Esophagus squamous epithelium (tissue), 5 donors: ENCODE measurements at regions not wholly inside any gene's neighbourhood (a gene's known extent, or its start where the extent isn't known, plus 50 kb on each side); places are given as distances from the start of the nearest gene placed in this dataset.

Source experiments
- DNase-seq: peaks from one replicate; lab custom pipeline; 2025; lab: John Stamatoyannopoulos, UW
- H3K27ac ChIP-seq, 4 donors: fragments of 200-600 bp; sonication (generic); one replicate each; pipeline ENCODE4 v1.5.1; 2016 to 2019; ENCODE audit warnings: mild to moderate bottlenecking in 1 of 4
- H3K27me3 ChIP-seq, 4 donors: fragments of 200-600 bp; sonication (generic); 1 replicate in 3 of 4; 2 replicates in 1 of 4; pipeline versions ENCODE4 v1.5.1 to v1.6.0; 2017 to 2021; ENCODE audit warnings: antibody characterized with exemption in 1 of 4
- H3K36me3 ChIP-seq, 3 donors: fragments of 200-600 bp; sonication (generic); one replicate each; pipeline ENCODE4 v1.5.1; 2016 to 2019
- H3K4me1 ChIP-seq, 3 donors: fragments of 200-600 bp; sonication (generic); one replicate each; pipeline ENCODE4 v1.5.1; 2017 to 2019
- H3K4me3 ChIP-seq, 4 donors: fragments of 200-600 bp; sonication (generic); 1 replicate in 3 of 4; 2 replicates in 1 of 4; pipeline ENCODE4 v1.5.1; 2016 to 2019; ENCODE audit warnings: mild to moderate bottlenecking in 2 of 4, moderate library complexity in 1 of 4
- H3K9me3 ChIP-seq, 3 donors: fragments of 200-600 bp; sonication (generic); one replicate each; pipeline ENCODE4 v1.5.1; 2016 to 2019
- POLR2A ChIP-seq, 4 donors: fragments of 450-650 bp; IDR thresholded peaks; one replicate each; pipeline ENCODE4 v1.6.1; 2017; ENCODE audit warnings: antibody characterized with exemption in 4 of 4, mild to moderate bottlenecking in 4 of 4, moderate library complexity in 3 of 4
- WGBS, 2 donors: methylation state at CpG; one replicate each; pipeline ENCODE4 v1.1.5; 2018; 5-methylcytosine and 5-hydroxymethylcytosine counted together
- intact Hi-C: fragments of 100-400 bp; cut with DNase I; formaldehyde crosslinking; loops from one replicate; pipeline ENCODE4 v1.15.0; 2022
- TF ChIP-seq, protein P1 (sequence below), 6 experiments: fragments of 450-650 bp in 4 of 6; fragments of 200-600 bp in 2 of 6; sonication (generic) in 2 of 6; IDR thresholded peaks; one replicate each; pipeline ENCODE4 v1.5.1; 2016 to 2019; ENCODE audit warnings: antibody characterized with exemption in 6 of 6, mild to moderate bottlenecking in 4 of 6, moderate library complexity in 4 of 6
- donor health status: DM: yes; HTN: yes; CAD: no.

DNA sequence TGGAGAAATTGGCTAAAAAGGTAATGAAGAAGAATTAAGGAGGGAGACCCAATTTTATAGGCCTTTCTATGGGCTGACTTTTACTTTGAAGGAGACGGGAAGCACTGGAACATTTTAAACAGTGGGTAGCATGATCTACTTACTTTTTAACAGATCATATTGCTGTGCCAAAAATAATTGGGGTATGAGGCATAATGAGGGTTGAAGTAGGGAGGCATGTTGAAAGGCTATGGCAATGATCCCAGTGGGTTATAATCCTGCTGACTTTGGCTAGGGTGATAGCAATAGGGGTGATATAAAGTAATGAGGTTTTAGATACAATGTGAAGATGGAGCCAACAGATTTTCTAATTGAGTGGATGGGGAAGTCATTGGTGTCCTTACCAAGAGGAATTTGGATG, 73.2 kb downstream of the GPR37 start:
- intact Hi-C loops, result no loop called here
- TF ChIP-seq POLR2A (IDR thresholded peaks at IDR 0.05), result no peak
- TF ChIP-seq, protein P1, sequence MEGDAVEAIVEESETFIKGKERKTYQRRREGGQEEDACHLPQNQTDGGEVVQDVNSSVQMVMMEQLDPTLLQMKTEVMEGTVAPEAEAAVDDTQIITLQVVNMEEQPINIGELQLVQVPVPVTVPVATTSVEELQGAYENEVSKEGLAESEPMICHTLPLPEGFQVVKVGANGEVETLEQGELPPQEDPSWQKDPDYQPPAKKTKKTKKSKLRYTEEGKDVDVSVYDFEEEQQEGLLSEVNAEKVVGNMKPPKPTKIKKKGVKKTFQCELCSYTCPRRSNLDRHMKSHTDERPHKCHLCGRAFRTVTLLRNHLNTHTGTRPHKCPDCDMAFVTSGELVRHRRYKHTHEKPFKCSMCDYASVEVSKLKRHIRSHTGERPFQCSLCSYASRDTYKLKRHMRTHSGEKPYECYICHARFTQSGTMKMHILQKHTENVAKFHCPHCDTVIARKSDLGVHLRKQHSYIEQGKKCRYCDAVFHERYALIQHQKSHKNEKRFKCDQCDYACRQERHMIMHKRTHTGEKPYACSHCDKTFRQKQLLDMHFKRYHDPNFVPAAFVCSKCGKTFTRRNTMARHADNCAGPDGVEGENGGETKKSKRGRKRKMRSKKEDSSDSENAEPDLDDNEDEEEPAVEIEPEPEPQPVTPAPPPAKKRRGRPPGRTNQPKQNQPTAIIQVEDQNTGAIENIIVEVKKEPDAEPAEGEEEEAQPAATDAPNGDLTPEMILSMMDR (IDR thresholded peaks at IDR 0.05), result no peak
- H3K9me3 ChIP-seq, result no peaks in the 10 kb centered on the region
- H3K4me3 ChIP-seq, result no peak overlapping the region
- WGBS, 2 donors, result 65 to 69% methylated on average over 1 of the region's 1 CpG
- DNase-seq, result no peak
- no peaks in the 10 kb centered on the region for H3K4me1 ChIP-seq
- no peak overlapping the region for H3K27ac ChIP-seq
- no peaks in the 10 kb centered on the region for H3K27me3 ChIP-seq
- no peaks in the 10 kb centered on the region for H3K36me3 ChIP-seq

DNA sequence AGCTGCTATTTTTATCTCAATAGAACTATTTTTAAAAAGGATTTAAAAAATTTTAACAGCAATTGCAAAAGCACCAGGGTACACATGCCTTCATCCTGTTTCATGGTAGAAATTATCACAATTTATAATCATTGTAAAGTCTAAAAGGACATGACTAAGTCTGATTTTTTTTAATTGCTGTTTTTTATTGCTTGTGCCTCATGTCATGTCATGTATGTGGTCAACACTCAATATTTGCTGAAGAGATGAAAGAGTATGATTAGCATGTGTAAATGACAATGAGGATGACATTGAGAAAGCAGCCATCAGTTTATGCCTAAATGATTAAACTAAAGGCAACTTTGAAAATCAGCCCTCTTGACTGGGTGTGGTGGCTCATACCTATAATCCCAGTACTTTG, 74.8 kb downstream of the GPR37 start:
- Histone ChIP-seq H3K4me3 (no peak overlapping the region), H3K27ac (no peak overlapping the region), H3K27me3 (no peaks in the 10 kb centered on the region), H3K36me3 (no peaks in the 10 kb centered on the region), H3K9me3 (no peaks in the 10 kb centered on the region), H3K4me1 (no peaks in the 10 kb centered on the region)
- TF ChIP-seq, protein P1 (IDR thresholded peaks at IDR 0.05), result no peak
- TF ChIP-seq POLR2A (IDR thresholded peaks at IDR 0.05), result no peak
- DNase-seq, result no peak
- intact Hi-C loops, result no loop called here

DNA sequence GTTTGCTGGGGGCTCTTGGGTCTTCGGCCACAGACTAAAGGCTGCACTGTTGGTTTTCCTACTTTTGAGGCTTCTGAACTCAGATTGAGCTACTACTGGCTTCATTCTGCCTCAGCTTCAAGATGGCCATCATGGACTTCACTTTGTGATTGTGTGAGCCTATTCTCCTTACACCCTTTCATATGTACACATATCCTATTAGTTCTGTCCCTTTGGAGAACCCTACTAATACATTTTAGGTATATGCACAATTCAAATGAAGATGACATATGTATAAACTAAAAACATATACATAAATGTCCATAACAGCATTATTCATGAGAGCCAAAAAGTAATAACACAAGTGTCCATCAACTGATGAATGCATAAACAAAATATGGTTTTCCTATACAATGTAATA, 75.7 kb downstream of the GPR37 start:
- Histone ChIP-seq H3K27ac (no peak overlapping the region), H3K36me3 (no peaks in the 10 kb centered on the region), H3K9me3 (no peaks in the 10 kb centered on the region), H3K4me1 (no peaks in the 10 kb centered on the region), H3K4me3 (no peak overlapping the region), H3K27me3 (no peaks in the 10 kb centered on the region)
- WGBS, 2 donors, result 80 to 100% methylated on average over 1 of the region's 1 CpG
- TF ChIP-seq, protein P1 (IDR thresholded peaks at IDR 0.05), result no peak
- TF ChIP-seq POLR2A (IDR thresholded peaks at IDR 0.05), result no peak
- intact Hi-C loops, result no loop called here
- DNase-seq, result no peak

DNA sequence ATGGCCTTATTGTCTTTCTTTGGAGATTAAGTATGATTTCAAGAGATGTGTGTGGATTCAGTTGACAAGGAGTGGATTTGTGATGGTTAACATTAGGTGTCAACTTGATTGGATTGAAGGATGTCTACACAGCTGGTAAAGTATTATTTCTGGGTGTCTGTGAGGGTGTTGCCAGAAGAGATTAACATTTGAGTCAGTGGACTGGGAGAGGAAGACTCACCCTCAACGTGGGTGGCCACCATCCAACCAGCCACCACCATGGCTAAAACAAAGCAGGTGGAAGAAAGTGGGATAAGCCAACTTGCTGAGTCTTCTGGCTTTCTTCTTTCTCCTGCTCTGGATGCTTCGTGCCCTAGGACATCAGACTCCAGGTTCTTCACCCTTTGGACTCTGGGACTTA, 76.1 kb downstream of the GPR37 start:
- WGBS, 2 donors, result 20 to 38% methylated on average over 2 of the region's 2 CpGs
- intact Hi-C loops, result no loop called here
- no peak for DNase-seq
- Histone ChIP-seq H3K4me1 (no peaks in the 10 kb centered on the region), H3K27ac (no peak overlapping the region), H3K36me3 (no peaks in the 10 kb centered on the region), H3K27me3 (no peaks in the 10 kb centered on the region), H3K9me3 (no peaks in the 10 kb centered on the region), H3K4me3 (no peak overlapping the region)
- TF ChIP-seq, protein P1 (IDR thresholded peaks at IDR 0.05), result no peak
- no peak for TF ChIP-seq POLR2A (IDR thresholded peaks at IDR 0.05)

DNA sequence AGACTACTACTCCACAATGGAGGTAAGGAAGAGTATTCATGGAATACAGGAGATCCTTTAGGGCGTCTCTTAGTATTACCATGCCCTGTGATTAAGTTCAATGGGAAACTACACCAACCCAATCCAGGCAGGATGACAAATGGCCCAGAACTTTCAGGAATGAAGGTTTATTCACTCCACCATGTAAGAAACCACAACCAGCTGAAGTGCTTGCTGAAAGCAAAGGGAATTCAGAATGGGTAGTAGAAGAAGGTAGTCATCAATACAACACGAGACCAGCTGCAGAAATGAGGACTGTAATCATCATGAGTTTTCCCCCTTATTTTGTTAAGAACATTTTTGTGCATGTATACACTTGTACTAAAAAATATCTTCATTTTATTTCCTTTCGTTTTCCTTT, 76.6 kb downstream of the GPR37 start:
- 47 to 52% methylated on average over 3 of the region's 3 CpGs for WGBS, 2 donors
- no peaks in the 10 kb centered on the region for H3K4me1 ChIP-seq
- H3K9me3 ChIP-seq, result no peaks in the 10 kb centered on the region
- intact Hi-C loops, result no loop called here
- H3K36me3 ChIP-seq, result no peaks in the 10 kb centered on the region
- TF ChIP-seq POLR2A (IDR thresholded peaks at IDR 0.05), result no peak
- TF ChIP-seq, protein P1 (IDR thresholded peaks at IDR 0.05), result no peak
- no peak for DNase-seq
- H3K27ac ChIP-seq, result no peak overlapping the region
- H3K4me3 ChIP-seq, result no peak overlapping the region
- H3K27me3 ChIP-seq, result no peaks in the 10 kb centered on the region
